ENCODE measurements at regions not wholly inside any gene's neighbourhood (a gene's known extent, or its start where the extent isn't known, plus 50 kb on each side); places are given as distances from the start of the nearest gene placed in this dataset.

- TF ChIP-seq POLR2AphosphoS5 (IDR thresholded peaks at IDR 0.05) (no peak), CTCF (IDR thresholded peaks at IDR 0.05) (no peak), POLR2A (IDR thresholded peaks at IDR 0.05) (no peak)
Observed at GRCh38 chr7:68031180-68031943, 1034.7 kb downstream of the TYW1 start.
